SK-N-SH (cell line): ENCODE measurements at regions not wholly inside any gene's neighbourhood (a gene's known extent, or its start where the extent isn't known, plus 50 kb on each side); places are given as distances from the start of the nearest gene placed in this dataset.
"Not testable (repeated sequence)": the region's sequence is repeated elsewhere in the genome, so short reads cannot be mapped to it uniquely, and the experiment has no call there.

Experiments
- CTCF ChIP-seq: fragments of 200-600 bp; sonication (generic); IDR thresholded peaks from 2 replicates; pipeline ENCODE4 v1.6.1; 2017; ENCODE audit warnings: antibody characterized with exemption, mild to moderate bottlenecking, moderate library complexity
- MAX ChIP-seq: IDR thresholded peaks from 2 replicates; pipeline ENCODE4 v1.4.0; 2012; ENCODE audit warnings: low read depth
- POLR2AphosphoS5 ChIP-seq: IDR thresholded peaks from 2 replicates; pipeline ENCODE4 v1.6.1; 2012; ENCODE audit warnings: low read depth, low read length

- TF ChIP-seq CTCF, MAX, POLR2AphosphoS5: not testable (repeated sequence)
Observed at GRCh38 chr7:73215232-73215631, 93.4 kb downstream of the NSUN5 start.
